OCI-LY1 (cell line): ENCODE measurements at regions not wholly inside any gene's neighbourhood (a gene's known extent, or its start where the extent isn't known, plus 50 kb on each side); places are given as distances from the start of the nearest gene placed in this dataset.

Experiments
- CTCF ChIP-seq: fragments of 200-600 bp; sonication (generic), shearing (Covaris generic); IDR thresholded peaks from 2 replicates; pipeline ENCODE4 v1.5.1; 2017; ENCODE audit warnings: mild to moderate bottlenecking, antibody characterized with exemption, low read length, moderate library complexity, mixed read lengths
- EZH2 ChIP-seq: fragments of 200-600 bp; sonication (generic), shearing (Covaris generic); IDR thresholded peaks from 2 replicates; pipeline ENCODE4 v1.8.0; 2017; ENCODE audit warnings: borderline replicate concordance, mixed run types, mild to moderate bottlenecking, antibody characterized with exemption, low read length, moderate library complexity, mixed read lengths

- no peak for TF ChIP-seq EZH2
- no peak for TF ChIP-seq CTCF
Measured at GRCh38 chr3:23646184-23646920, 159.4 kb upstream of the UBE2E1 start.
